ENCODE measurements at regions not wholly inside any gene's neighbourhood (a gene's known extent, or its start where the extent isn't known, plus 50 kb on each side); places are given as distances from the start of the nearest gene placed in this dataset.

- no peak for DNase-seq (ENCODE audit: low spot score)
These were observed 955.7 kb downstream of the TUSC7 start for GRCh38 chr3:117665296-117665695.

GRCh38 chr3:117666325-117666724 lies 956.7 kb downstream of the TUSC7 start:
- no peak for DNase-seq (ENCODE audit: low spot score)

GRCh38 chr3:117666812-117667211 lies 957.2 kb downstream of the TUSC7 start:
- DNase-seq (ENCODE audit: low spot score) = no peak

- no peak for DNase-seq (ENCODE audit: low spot score)
These were observed 960.2 kb downstream of the TUSC7 start for GRCh38 chr3:117669774-117670173.

- DNase-seq (ENCODE audit: low spot score) = no peak
These were observed 962.2 kb downstream of the TUSC7 start for GRCh38 chr3:117671722-117672318.

GRCh38 chr3:117674321-117674720 lies 964.7 kb downstream of the TUSC7 start:
- DNase-seq (ENCODE audit: low spot score) = no peak

GRCh38 chr3:117681619-117682018 lies 972.0 kb downstream of the TUSC7 start:
- no peak for DNase-seq (ENCODE audit: low spot score)

- DNase-seq (ENCODE audit: low spot score) = no peak
These were observed 977.5 kb downstream of the TUSC7 start for GRCh38 chr3:117687096-117687495.

GRCh38 chr3:117688583-117688982 lies 979.0 kb downstream of the TUSC7 start:
- no peak for DNase-seq (ENCODE audit: low spot score)

- DNase-seq (ENCODE audit: low spot score) = no peak
These were observed 981.9 kb downstream of the TUSC7 start for GRCh38 chr3:117691526-117691925.

GRCh38 chr3:117692416-117692995 lies 982.9 kb downstream of the TUSC7 start:
- DNase-seq (ENCODE audit: low spot score) = no peak

GRCh38 chr3:117695321-117695720 lies 985.7 kb downstream of the TUSC7 start:
- no peak for DNase-seq (ENCODE audit: low spot score)

- no peak for DNase-seq (ENCODE audit: low spot score)
These were observed 986.5 kb downstream of the TUSC7 start for GRCh38 chr3:117695871-117696645.

- DNase-seq (ENCODE audit: low spot score) = no peak
These were observed 987.4 kb downstream of the TUSC7 start for GRCh38 chr3:117696851-117697407.

- DNase-seq (ENCODE audit: low spot score) = no peak
These were observed 989.5 kb downstream of the TUSC7 start for GRCh38 chr3:117699058-117699457.

- no peak for DNase-seq (ENCODE audit: low spot score)
These were observed 991.2 kb downstream of the TUSC7 start for GRCh38 chr3:117700573-117701360.

- DNase-seq (ENCODE audit: low spot score) = no peak
These were observed 995.4 kb downstream of the TUSC7 start for GRCh38 chr3:117705011-117705410.

- peak; percentile 87 for DNase-seq (ENCODE audit: low spot score)
These were observed 996.5 kb downstream of the TUSC7 start for GRCh38 chr3:117706037-117706436.

- no peak for DNase-seq (ENCODE audit: low spot score)
These were observed 997.2 kb downstream of the TUSC7 start for GRCh38 chr3:117706756-117707155.

GRCh38 chr3:117708601-117709000 lies 999.0 kb downstream of the TUSC7 start:
- no peak for DNase-seq (ENCODE audit: low spot score)

- no peak for DNase-seq (ENCODE audit: low spot score)
These were observed 999.5 kb downstream of the TUSC7 start for GRCh38 chr3:117709108-117709507.

GRCh38 chr3:117710501-117710900 lies 1000.9 kb downstream of the TUSC7 start:
- no peak for DNase-seq (ENCODE audit: low spot score)

Measured in COLO829 (cell line).